Bronchial epithelial cell (primary cell): ENCODE measurements at regions not wholly inside any gene's neighbourhood (a gene's known extent, or its start where the extent isn't known, plus 50 kb on each side); places are given as distances from the start of the nearest gene placed in this dataset.
A peak's percentile ranks its signal among the peaks of the same experiment; 100 is the strongest.

Experiments used
- DNase-seq: peaks from one replicate; pipeline ENCODE4 v3.0.0-alpha.2; 2010; ENCODE audit warnings: low read depth
- FAIRE-seq: peaks from 2 replicates; lab custom pipeline; 2011; peaks lifted over from hg19 to GRCh38; lab: Jason Lieb, UNC
- H3K27me3 ChIP-seq: 2 replicates; pipeline ENCODE4 v1.5.1; 2011; ENCODE audit warnings: low read length; ENCODE audit not compliant: control insufficient read depth, insufficient read depth
- H3K36me3 ChIP-seq: 2 replicates; pipeline ENCODE4 v1.5.1; 2011; ENCODE audit warnings: low read length; ENCODE audit not compliant: control insufficient read depth, insufficient read depth
- H3K4me3 ChIP-seq: 2 replicates; pipeline ENCODE4 v1.5.1; 2011; ENCODE audit warnings: mild to moderate bottlenecking, low read depth, low read length, control low read depth
- TF ChIP-seq, protein P1 (sequence below): IDR thresholded peaks from 2 replicates; pipeline ENCODE4 v1.5.1; 2011; ENCODE audit warnings: mild to moderate bottlenecking, moderate library complexity, low read length, control low read depth, inconsistent platforms; ENCODE audit not compliant: insufficient read depth, severe bottlenecking

DNA sequence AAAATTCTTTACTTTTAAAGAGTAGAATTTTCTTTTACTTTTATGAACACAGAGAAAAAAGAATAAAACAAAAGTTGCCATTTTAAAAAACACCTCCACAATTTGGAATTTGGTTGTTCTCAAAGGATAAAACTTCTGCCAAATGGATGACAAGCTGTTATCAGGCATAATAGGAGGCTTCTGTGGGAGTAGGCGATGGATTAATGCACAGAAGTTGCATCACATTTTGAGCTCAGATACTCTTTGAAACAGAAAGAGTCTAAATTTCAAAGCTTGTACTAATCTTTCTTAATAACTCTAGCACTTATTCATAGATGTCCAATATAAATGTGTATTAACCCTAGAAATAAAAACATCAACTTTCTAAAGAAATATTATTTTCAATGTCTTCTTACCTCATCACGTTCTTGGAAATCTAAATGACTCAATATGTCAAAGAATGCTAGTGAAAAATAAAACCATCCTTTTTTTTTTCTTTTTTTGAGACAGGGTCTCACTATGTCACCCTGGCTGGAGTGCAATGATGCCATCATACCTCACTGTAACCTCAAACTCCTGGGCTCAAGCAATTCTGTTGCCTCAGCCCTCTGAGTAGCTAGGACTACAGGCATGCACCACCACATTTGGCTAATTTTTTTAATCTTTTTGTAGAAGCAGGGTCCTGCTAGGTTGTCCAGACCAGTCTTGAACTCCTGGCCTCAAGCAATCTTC lies 112.8 kb upstream of the USP25 start:
- Histone ChIP-seq H3K4me3 (no peak overlapping the region), H3K27me3 (no peaks in the 10 kb centered on the region), H3K36me3 (no peaks in the 10 kb centered on the region)
- TF ChIP-seq, protein P1, sequence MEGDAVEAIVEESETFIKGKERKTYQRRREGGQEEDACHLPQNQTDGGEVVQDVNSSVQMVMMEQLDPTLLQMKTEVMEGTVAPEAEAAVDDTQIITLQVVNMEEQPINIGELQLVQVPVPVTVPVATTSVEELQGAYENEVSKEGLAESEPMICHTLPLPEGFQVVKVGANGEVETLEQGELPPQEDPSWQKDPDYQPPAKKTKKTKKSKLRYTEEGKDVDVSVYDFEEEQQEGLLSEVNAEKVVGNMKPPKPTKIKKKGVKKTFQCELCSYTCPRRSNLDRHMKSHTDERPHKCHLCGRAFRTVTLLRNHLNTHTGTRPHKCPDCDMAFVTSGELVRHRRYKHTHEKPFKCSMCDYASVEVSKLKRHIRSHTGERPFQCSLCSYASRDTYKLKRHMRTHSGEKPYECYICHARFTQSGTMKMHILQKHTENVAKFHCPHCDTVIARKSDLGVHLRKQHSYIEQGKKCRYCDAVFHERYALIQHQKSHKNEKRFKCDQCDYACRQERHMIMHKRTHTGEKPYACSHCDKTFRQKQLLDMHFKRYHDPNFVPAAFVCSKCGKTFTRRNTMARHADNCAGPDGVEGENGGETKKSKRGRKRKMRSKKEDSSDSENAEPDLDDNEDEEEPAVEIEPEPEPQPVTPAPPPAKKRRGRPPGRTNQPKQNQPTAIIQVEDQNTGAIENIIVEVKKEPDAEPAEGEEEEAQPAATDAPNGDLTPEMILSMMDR: no peak
- DNase-seq (no peak), FAIRE-seq (no peak)

GRCh38 chr21:15617964-15618363 lies 111.8 kb upstream of the USP25 start:
- DNase-seq: peak; percentile 41
- FAIRE-seq: no peak

GRCh38 chr21:15620892-15621291 lies 108.9 kb upstream of the USP25 start:
- TF ChIP-seq, protein P1: no peak
- H3K36me3 ChIP-seq: no peaks in the 10 kb centered on the region
- FAIRE-seq: no peak
- H3K27me3 ChIP-seq: no peaks in the 10 kb centered on the region
- no peak overlapping the region for H3K4me3 ChIP-seq
- DNase-seq: no peak

More at GRCh38 chr21:15617964-15618363, 111.8 kb upstream of the USP25 start:
- TF ChIP-seq, protein P1: no peak
- Histone ChIP-seq H3K27me3 (no peaks in the 10 kb centered on the region), H3K36me3 (no peaks in the 10 kb centered on the region), H3K4me3 (no peak overlapping the region)

GRCh38 chr21:15624646-15625045 lies 105.1 kb upstream of the USP25 start:
- FAIRE-seq: no peak
- no peaks in the 10 kb centered on the region for H3K27me3 ChIP-seq
- H3K36me3 ChIP-seq: no peaks in the 10 kb centered on the region
- TF ChIP-seq, protein P1: no peak
- H3K4me3 ChIP-seq: no peak overlapping the region
- peak; percentile 63 for DNase-seq

DNA sequence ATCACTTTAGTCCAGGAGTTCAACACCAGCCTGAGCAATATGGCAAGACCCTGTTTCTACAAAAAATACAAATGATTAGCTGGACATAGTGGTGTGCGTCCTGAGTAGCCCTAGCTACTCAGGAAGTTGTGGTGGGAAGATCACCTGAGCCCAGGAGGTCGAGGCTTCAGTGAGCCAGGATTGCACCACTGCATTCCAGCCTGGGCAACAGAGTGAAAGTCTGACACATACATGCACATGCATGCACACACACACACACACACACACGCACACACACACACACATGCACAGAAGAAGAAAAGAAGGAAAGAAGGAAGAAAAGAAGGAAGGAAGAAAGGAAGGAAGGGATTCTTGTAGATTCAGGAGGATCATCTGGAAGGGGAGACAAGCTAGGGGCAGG lies 104.4 kb upstream of the USP25 start:
- TF ChIP-seq, protein P1: no peak
- peak; percentile 41 for DNase-seq
- no peak overlapping the region for H3K4me3 ChIP-seq
- no peaks in the 10 kb centered on the region for H3K27me3 ChIP-seq
- no peaks in the 10 kb centered on the region for H3K36me3 ChIP-seq
- FAIRE-seq: no peak

GRCh38 chr21:15626031-15626430 lies 103.8 kb upstream of the USP25 start:
- TF ChIP-seq, protein P1: no peak
- Histone ChIP-seq H3K4me3 (no peak overlapping the region), H3K27me3 (no peaks in the 10 kb centered on the region), H3K36me3 (no peaks in the 10 kb centered on the region)
- DNase-seq (no peak), FAIRE-seq (no peak)
